Bronchial epithelial cell (primary cell): ENCODE measurements at regions not wholly inside any gene's neighbourhood (a gene's known extent, or its start where the extent isn't known, plus 50 kb on each side); places are given as distances from the start of the nearest gene placed in this dataset.

Experiments
- DNase-seq: peaks from one replicate; pipeline ENCODE4 v3.0.0-alpha.2; 2010; ENCODE audit warnings: low read depth
- FAIRE-seq: peaks from 2 replicates; lab custom pipeline; 2011; peaks lifted over from hg19 to GRCh38; lab: Jason Lieb, UNC
- H3K27me3 ChIP-seq: 2 replicates; pipeline ENCODE4 v1.5.1; 2011; ENCODE audit warnings: low read length; ENCODE audit not compliant: control insufficient read depth, insufficient read depth
- H3K36me3 ChIP-seq: 2 replicates; pipeline ENCODE4 v1.5.1; 2011; ENCODE audit warnings: low read length; ENCODE audit not compliant: control insufficient read depth, insufficient read depth
- H3K4me3 ChIP-seq: 2 replicates; pipeline ENCODE4 v1.5.1; 2011; ENCODE audit warnings: mild to moderate bottlenecking, low read depth, low read length, control low read depth
- TF ChIP-seq, protein P1 (sequence below): IDR thresholded peaks from 2 replicates; pipeline ENCODE4 v1.5.1; 2011; ENCODE audit warnings: mild to moderate bottlenecking, moderate library complexity, low read length, control low read depth, inconsistent platforms; ENCODE audit not compliant: insufficient read depth, severe bottlenecking

DNA sequence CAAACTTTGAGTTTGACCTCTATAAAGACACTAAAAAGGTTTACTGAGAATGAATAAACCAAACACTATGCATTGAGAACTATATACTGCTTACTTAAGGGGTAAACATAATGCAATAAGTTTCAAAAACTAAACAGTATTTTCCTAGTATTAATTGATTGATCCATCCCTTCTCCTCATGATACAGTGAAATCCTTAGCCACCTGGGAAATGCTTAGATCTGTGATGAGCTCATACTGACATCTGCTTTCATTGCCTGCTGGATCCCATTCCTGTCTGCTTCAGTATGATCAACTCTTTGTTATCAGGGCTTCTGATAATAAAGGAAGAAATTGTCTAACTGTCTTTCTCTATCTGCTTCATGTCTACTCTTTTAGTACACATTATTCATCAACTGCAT is 74.9 kb upstream of the UBE2E3 start:
- DNase-seq (no peak), FAIRE-seq (no peak)
- H3K36me3 ChIP-seq, result no peaks in the 10 kb centered on the region
- no peaks in the 10 kb centered on the region for H3K27me3 ChIP-seq
- H3K4me3 ChIP-seq, result no peak overlapping the region
- TF ChIP-seq, protein P1, sequence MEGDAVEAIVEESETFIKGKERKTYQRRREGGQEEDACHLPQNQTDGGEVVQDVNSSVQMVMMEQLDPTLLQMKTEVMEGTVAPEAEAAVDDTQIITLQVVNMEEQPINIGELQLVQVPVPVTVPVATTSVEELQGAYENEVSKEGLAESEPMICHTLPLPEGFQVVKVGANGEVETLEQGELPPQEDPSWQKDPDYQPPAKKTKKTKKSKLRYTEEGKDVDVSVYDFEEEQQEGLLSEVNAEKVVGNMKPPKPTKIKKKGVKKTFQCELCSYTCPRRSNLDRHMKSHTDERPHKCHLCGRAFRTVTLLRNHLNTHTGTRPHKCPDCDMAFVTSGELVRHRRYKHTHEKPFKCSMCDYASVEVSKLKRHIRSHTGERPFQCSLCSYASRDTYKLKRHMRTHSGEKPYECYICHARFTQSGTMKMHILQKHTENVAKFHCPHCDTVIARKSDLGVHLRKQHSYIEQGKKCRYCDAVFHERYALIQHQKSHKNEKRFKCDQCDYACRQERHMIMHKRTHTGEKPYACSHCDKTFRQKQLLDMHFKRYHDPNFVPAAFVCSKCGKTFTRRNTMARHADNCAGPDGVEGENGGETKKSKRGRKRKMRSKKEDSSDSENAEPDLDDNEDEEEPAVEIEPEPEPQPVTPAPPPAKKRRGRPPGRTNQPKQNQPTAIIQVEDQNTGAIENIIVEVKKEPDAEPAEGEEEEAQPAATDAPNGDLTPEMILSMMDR, result no peak

DNA sequence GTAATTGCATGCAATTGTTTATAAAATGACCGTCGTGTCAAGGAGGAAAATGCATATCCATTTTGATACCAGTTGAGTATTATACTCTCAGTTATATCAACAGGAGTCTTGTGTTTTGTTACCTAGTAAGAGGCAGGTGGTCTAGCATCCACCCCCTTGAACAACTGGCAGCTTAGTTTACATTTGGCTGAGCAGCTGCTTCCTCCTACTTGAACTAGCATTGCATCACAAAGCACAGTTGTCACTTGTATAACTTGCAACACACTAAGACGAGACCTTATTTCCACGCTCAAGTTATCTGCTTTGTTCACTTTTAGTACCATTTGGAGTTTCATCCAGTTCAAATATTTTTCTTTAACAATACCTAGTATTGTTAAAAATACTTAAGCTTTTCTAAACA is 75.4 kb upstream of the UBE2E3 start:
- H3K4me3 ChIP-seq, result no peak overlapping the region
- DNase-seq (no peak), FAIRE-seq (no peak)
- no peaks in the 10 kb centered on the region for H3K27me3 ChIP-seq
- H3K36me3 ChIP-seq, result no peaks in the 10 kb centered on the region
- TF ChIP-seq, protein P1, result no peak

DNA sequence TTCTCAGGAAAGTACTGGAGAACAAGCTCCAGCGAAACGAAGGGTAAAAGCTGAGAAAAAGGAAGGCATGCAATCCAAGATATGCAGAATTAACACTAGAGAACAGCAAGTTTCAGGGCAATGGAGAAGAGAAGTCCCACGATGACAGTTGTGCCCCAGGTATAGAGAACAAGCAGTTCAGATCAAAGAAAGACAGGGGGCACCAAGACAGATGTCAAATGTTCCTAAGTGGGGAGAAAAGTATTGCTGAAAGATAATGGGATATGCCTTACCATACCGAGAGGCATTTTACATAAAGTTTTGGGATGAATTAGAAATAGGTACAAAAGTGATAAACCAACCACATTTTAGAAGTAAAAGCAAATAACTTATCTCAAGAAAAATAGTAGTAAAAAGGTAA is 79.1 kb upstream of the UBE2E3 start:
- H3K36me3 ChIP-seq, result no peaks in the 10 kb centered on the region
- H3K4me3 ChIP-seq, result no peak overlapping the region
- TF ChIP-seq, protein P1, result no peak
- no peak for FAIRE-seq
- no peaks in the 10 kb centered on the region for H3K27me3 ChIP-seq
- no peak for DNase-seq

DNA sequence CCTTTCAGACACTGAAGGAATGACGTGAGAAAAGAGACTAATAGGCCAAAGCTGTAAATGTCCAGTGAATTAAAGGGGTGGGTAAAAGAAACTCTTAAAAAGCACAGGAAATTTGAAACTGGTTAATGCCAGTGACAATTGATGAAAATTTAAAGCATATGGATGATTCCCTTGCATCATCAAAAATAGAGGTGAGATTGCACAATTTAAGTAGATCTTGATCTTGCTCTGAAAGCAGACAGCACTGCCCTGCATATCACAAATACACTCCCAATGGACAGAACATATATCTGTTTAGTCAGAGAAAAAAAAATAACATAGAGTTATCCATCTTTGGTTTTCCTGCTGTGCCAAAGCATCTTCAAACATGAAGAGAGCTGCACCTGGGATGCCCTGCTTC is 86.7 kb upstream of the UBE2E3 start:
- Histone ChIP-seq H3K27me3 (no peaks in the 10 kb centered on the region), H3K4me3 (no peak overlapping the region), H3K36me3 (no peaks in the 10 kb centered on the region)
- TF ChIP-seq, protein P1, result no peak
- FAIRE-seq (no peak), DNase-seq (no peak)

DNA sequence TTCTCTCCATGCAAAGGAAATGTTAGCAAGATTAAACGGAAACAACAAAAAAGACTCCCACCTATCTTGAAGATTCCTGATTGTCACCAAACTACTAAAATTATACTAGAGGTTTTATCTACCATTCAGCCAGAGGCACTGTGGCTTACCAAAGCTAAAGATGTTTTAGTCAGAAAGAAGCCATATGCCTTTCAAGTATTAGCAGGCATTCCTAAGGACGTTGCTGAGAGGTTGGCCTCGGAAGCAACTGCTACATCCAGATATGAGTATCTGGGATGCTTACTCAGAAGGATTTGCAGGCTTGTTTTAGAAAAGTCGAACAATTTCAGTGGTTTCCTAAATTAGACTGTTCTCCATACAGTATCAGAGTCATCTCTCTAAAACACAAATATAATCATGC is 88.3 kb upstream of the UBE2E3 start:
- Histone ChIP-seq H3K36me3 (no peaks in the 10 kb centered on the region), H3K27me3 (no peaks in the 10 kb centered on the region), H3K4me3 (no peak overlapping the region)
- DNase-seq (no peak), FAIRE-seq (no peak)
- TF ChIP-seq, protein P1, result no peak

DNA sequence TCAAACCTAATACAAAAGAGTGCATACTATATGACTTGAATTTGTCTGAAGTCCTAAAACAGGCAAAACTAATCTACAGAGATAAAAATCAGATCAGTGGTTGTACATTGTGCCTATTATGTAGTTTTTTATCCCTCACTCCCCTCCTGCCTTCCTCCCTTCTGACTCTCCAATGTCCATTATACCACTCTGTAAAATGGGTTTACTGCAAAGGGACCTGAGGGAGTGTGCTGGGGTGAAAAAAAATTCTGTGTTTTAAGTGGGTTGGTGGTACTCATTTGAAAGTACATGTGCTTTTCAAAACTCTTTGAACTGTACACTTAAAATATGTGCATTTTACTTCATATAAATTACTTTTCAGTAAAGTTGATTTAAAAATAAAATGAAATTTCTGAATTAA is 89.0 kb upstream of the UBE2E3 start:
- DNase-seq (no peak), FAIRE-seq (no peak)
- Histone ChIP-seq H3K4me3 (no peak overlapping the region), H3K36me3 (no peaks in the 10 kb centered on the region), H3K27me3 (no peaks in the 10 kb centered on the region)
- TF ChIP-seq, protein P1, result no peak
